ENCODE measurements at regions not wholly inside any gene's neighbourhood (a gene's known extent, or its start where the extent isn't known, plus 50 kb on each side); places are given as distances from the start of the nearest gene placed in this dataset.

DNA sequence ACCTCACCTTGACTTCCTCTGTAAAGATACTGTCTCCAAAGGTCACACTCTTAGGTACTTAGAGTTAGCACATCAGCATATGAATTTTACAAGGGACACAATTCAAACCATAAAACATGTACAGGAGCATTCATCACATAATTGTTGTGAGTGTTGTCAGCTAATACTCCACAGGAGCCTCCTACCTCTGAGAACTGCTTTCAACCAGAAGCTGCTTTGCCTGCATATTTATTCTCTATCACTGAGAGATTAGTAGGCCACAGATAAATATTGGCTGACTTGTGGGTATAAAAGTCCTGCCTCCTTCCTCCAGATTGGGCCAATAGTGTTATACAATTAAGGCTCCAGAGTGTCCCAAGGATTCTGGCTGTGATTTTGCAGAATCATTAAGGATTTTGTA is 1207.0 kb downstream of the XPNPEP1 start:
- H3K4me1 ChIP-seq (ENCODE audit: insufficient read depth) = no peaks in the 10 kb centered on the region
- no peak overlapping the region for H3K4me3 ChIP-seq (ENCODE audit: low read depth, low read length)
- no peaks in the 10 kb centered on the region for H3K36me3 ChIP-seq (ENCODE audit: insufficient read depth)
- no peak for DNase-seq (ENCODE audit: extremely low spot score)
- H3K27ac ChIP-seq (ENCODE audit: low read depth) = no peak overlapping the region

DNA sequence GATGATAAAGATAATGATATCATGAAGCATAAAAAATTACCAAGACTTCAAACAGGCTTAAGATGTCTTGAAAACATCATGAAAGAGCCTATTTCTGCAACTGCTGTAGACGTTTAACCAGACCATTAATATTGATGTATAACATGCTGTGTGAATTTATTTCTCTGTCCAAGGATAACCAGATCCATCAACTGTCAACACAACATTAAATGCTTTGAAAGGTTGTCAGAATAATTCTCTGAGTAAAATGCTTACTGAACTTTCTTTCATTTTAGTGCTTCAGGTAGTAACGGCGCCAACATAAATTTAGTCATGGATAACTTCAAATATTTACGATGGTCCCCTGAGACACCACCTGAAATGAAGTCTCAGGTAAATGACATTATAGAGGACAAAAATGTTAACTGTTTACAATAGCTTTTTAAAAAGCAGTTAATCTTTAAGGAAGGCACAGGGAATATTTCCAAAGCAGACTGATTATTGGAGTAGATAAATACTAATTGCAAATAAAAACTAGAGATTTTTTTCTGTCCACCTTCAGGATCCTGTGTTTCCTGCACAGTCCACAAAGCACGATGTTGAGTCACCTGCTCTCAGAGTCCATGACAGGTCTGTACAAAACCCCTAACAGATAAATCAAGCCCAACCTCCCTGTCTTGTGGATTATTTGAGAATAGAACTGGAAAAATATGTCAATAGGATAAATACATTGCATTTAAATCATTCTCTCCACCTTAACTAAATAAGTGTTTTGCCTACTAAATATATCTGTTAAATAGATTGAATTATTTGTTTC is 1213.2 kb downstream of the XPNPEP1 start:
- DNase-seq (ENCODE audit: extremely low spot score) = peak; percentile 29
- no peak overlapping the region for H3K4me3 ChIP-seq (ENCODE audit: low read depth, low read length)
- no peaks in the 10 kb centered on the region for H3K4me1 ChIP-seq (ENCODE audit: insufficient read depth)
- 72% methylated on average over 5 of the region's 5 CpGs for WGBS
- H3K27ac ChIP-seq (ENCODE audit: low read depth) = no peak overlapping the region
- no peaks in the 10 kb centered on the region for H3K36me3 ChIP-seq (ENCODE audit: insufficient read depth)

DNA sequence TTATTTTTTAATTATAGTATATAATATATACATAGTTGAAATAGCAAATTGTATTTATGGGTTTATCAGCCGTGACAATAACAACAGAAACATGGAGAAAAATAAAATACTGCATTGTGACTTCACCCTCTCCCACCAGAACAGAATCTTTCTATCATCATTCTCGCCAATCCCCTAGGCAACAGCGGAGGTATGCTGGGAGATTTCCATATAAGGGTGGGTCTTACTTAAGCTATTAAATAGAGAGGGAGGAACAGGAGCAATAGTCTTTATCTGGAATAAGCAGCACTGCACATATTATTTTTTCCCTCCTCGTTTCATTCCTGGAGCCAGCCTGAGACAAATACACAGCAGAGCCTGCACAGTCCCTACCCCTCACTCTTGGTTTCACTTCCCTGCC is 1214.9 kb downstream of the XPNPEP1 start:
- no peak for DNase-seq (ENCODE audit: extremely low spot score)
- Histone ChIP-seq H3K4me3 (ENCODE audit: low read depth, low read length) (no peak overlapping the region), H3K36me3 (ENCODE audit: insufficient read depth) (no peaks in the 10 kb centered on the region), H3K27ac (ENCODE audit: low read depth) (no peak overlapping the region), H3K4me1 (ENCODE audit: insufficient read depth) (no peaks in the 10 kb centered on the region)
- 73% methylated on average over 4 of the region's 4 CpGs for WGBS

DNA sequence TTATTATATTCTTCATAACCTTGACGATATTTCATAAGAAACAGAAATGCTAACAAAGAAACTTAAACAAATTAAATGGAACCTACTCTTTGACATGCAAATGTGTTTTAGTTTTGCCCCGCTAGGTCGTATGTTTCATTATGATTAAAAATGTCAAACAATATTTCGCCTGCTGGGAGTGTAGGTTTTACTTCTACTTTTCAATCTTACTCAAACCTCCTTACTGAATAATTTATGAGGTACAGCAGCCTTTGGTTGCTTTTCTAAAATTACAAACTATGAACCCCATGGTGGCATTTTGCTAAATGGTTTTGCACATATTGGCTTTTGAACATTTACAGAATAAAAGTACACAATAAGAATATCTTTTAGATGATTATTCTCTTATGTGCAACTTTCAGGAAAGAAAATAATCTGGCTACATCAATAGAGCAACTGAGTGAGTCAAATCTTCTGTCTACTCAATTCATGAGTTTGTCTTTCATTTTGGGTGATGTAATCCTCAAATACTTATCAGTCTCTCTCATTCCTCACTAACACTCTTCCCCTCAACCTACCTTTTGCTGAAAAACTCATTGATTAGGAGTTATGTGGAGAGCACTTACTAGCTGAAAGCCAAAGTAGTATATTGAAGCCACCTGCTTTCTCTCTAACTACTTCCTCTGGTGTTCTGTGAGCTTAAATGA is 1226.4 kb downstream of the XPNPEP1 start:
- WGBS = 95% methylated on average over 4 of the region's 4 CpGs
- Histone ChIP-seq H3K36me3 (ENCODE audit: insufficient read depth) (no peaks in the 10 kb centered on the region), H3K4me1 (ENCODE audit: insufficient read depth) (no peaks in the 10 kb centered on the region), H3K27ac (ENCODE audit: low read depth) (no peak overlapping the region), H3K4me3 (ENCODE audit: low read depth, low read length) (no peak overlapping the region)
- no peak for DNase-seq (ENCODE audit: extremely low spot score)

DNA sequence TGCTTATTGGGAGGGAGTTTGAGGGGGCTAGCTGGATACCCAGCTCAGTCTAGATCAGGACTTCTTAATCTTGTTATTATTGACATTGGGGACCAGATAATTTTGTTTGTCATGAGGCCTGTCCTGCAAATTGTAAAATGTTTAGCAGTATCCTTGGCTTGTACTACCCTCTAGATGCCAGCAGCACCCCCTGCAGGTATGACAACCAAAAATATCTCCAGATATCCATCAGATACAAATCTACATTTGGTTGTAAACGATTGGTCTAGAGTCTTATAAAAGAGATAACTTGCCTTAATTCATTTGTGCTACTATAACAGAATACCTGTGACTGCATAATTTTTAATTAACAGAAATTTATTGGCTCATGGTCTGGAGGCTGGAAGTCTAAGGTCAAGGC is 1232.2 kb downstream of the XPNPEP1 start:
- WGBS = 87% methylated on average over 1 of the region's 1 CpG

DNA sequence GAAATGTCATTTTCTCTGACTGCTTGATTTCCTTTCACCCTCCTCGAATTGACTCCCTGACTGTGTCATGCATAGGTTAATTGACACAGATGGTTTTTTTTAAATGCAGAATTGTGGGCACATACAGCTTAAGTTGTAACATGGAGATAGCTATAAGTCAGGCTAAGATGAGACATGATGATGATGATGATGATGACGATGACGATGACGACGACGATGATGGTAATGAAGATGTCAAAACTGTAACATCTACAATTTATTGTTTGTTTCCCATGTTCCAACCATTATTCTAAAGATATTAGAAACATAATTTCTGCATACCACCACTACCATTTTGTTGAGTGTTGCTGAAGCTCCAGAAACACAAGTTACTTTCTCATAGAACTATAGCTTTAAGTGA is 1232.8 kb downstream of the XPNPEP1 start:
- 95% methylated on average over 6 of the region's 6 CpGs for WGBS
- H3K27ac ChIP-seq (ENCODE audit: low read depth) = no peak overlapping the region
- H3K4me3 ChIP-seq (ENCODE audit: low read depth, low read length) = no peak overlapping the region
- no peaks in the 10 kb centered on the region for H3K36me3 ChIP-seq (ENCODE audit: insufficient read depth)
- DNase-seq (ENCODE audit: extremely low spot score) = no peak
- H3K4me1 ChIP-seq (ENCODE audit: insufficient read depth) = no peaks in the 10 kb centered on the region

More for the DNA sequence above, 1232.2 kb downstream of the XPNPEP1 start:
- Histone ChIP-seq H3K27ac (ENCODE audit: low read depth) (no peak overlapping the region), H3K4me3 (ENCODE audit: low read depth, low read length) (no peak overlapping the region), H3K4me1 (ENCODE audit: insufficient read depth) (no peaks in the 10 kb centered on the region), H3K36me3 (ENCODE audit: insufficient read depth) (no peaks in the 10 kb centered on the region)
- no peak for DNase-seq (ENCODE audit: extremely low spot score)

DNA sequence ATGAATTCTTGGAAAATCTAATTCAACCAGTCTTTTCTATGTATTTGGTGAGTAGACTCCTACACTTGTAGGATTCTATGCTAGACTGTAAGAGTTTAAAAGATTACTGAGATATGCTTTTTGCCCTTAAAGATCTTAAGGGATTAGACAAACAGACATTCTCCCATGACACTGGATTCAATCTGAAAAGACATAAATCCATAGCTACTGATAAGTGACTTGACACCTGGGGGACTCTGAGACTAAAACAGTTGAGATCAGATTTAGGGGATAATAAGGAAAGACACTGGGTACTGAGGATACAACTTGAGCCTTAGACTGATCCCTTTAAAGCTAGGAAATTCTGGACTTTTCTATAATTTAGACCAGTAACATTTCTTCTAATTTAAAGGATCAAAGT is 1233.4 kb downstream of the XPNPEP1 start:
- H3K27ac ChIP-seq (ENCODE audit: low read depth) = no peak overlapping the region
- no peaks in the 10 kb centered on the region for H3K4me1 ChIP-seq (ENCODE audit: insufficient read depth)
- H3K36me3 ChIP-seq (ENCODE audit: insufficient read depth) = no peaks in the 10 kb centered on the region
- H3K4me3 ChIP-seq (ENCODE audit: low read depth, low read length) = no peak overlapping the region
- no peak for DNase-seq (ENCODE audit: extremely low spot score)

DNA sequence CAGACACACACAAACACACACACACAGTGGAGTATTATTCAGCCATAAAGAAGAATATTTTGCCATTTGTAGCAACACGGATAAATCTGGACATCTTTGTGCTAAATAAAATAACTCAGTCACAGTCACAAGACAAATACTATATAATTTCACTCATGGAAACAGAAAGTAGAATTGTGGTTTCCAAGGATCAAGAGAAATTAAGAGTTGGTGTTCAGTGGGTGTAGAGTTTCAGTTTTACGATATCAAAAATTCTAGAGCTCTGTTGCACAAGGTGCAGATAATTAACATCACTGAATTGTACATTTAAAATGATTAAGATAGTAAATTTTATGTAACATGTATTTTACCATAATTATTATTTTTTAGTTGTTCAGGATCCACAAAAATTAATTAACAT is 1235.0 kb downstream of the XPNPEP1 start:
- no peak for DNase-seq (ENCODE audit: extremely low spot score)
- 94% methylated on average over 2 of the region's 2 CpGs for WGBS
- no peaks in the 10 kb centered on the region for H3K4me1 ChIP-seq (ENCODE audit: insufficient read depth)

DNA sequence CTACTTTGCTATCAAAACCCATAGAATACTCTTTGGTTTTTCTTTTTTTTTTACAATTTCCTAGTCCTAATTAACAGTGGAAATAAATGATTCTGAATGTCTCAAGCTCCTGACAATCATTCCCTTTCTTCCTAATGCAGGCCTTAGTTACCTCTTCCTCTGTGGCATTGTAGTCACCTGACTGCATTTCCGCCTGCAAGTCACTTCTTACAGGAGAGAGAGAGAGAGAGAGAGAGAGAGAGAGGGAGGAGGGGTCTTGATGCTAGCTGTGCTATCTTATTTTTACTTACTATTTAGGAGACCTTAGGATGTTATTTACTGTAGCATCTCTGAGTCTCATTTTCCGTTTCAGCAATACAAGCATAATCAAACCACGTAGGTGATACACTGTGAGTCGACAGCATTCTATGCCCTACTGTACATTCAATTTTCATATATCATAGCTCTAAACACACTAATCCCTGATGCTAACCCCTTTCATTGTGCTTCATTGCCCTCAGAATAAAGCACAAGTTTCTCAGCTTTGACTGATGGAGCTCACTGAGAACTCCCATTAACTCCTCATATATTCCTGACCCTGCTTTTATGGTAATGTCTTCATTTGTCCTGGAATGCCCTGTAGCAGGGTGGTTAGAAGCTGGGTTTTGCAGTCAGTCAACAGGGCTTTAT is 1237.3 kb downstream of the XPNPEP1 start:
- Histone ChIP-seq H3K4me3 (ENCODE audit: low read depth, low read length) (no peak overlapping the region), H3K36me3 (ENCODE audit: insufficient read depth) (no peaks in the 10 kb centered on the region), H3K27ac (ENCODE audit: low read depth) (no peak overlapping the region), H3K4me1 (ENCODE audit: insufficient read depth) (no peaks in the 10 kb centered on the region)
- no peak for DNase-seq (ENCODE audit: extremely low spot score)
- 95% methylated on average over 4 of the region's 4 CpGs for WGBS

More for the DNA sequence above, 1235.0 kb downstream of the XPNPEP1 start:
- Histone ChIP-seq H3K27ac (ENCODE audit: low read depth) (no peak overlapping the region), H3K4me3 (ENCODE audit: low read depth, low read length) (no peak overlapping the region), H3K36me3 (ENCODE audit: insufficient read depth) (no peaks in the 10 kb centered on the region)

DNA sequence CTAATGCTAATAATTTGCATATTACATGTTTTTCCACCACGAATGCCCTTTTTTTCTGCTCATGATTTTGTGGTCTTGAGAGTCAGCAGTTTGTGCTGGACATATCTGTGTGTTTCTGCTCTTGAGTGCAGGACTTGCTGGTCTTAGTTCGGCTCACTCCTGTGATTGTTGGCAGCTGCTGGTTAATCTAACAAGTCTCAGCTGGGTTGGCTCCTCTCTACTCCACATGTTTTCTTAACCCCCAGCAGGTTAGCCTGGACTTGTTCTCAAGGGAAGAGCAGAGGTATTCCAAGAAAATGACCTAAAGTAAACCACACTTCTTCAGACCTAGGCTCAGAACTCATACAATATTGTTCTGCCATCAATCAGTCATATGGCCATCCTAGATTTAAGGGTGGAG is 1238.9 kb downstream of the XPNPEP1 start:
- Histone ChIP-seq H3K36me3 (ENCODE audit: insufficient read depth) (no peaks in the 10 kb centered on the region), H3K4me1 (ENCODE audit: insufficient read depth) (no peaks in the 10 kb centered on the region), H3K27ac (ENCODE audit: low read depth) (no peak overlapping the region), H3K4me3 (ENCODE audit: low read depth, low read length) (no peak overlapping the region)
- 39% methylated on average over 2 of the region's 2 CpGs for WGBS
- DNase-seq (ENCODE audit: extremely low spot score) = no peak

DNA sequence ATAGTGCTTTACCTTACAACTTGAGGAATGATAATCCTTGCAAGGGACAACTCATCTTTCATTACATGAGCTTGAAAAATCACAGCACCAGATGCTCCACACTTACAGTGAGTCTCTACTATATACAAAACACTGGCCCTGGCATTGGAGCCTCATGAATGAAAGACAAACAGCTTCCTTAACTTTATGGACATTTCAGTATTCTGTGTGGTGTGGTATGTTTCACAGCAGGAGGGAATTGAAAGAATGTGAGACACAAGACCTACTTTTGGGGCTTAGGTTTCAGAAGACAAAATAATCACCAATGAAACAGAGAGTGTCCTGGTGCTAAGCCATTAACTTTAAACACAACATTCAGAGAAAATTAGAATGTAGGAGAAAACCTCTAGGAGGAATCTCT is 1249.6 kb downstream of the XPNPEP1 start:
- no peak overlapping the region for H3K27ac ChIP-seq (ENCODE audit: low read depth)
- H3K36me3 ChIP-seq (ENCODE audit: insufficient read depth) = no peaks in the 10 kb centered on the region
- DNase-seq (ENCODE audit: extremely low spot score) = no peak
- H3K4me1 ChIP-seq (ENCODE audit: insufficient read depth) = no peaks in the 10 kb centered on the region
- H3K4me3 ChIP-seq (ENCODE audit: low read depth, low read length) = no peak overlapping the region

DNA sequence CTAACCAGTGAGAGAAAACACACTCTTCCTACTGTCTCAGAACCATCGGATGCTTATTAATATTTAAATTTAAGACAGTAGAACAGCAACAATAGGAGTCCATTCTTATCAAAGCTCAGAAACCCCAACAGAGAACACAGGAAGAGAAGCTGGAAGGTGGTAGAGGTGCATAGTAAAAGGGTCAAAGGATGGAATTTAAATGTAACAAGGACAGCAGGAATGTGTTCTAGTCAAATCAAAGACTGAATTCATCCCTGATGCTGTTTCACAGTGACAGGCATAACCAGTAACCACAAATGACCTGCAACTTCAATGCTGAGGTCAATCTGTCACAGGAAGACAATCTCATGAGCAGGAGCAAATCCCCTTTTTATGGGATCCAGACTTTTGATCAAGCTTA is 1259.7 kb downstream of the XPNPEP1 start:
- H3K36me3 ChIP-seq (ENCODE audit: insufficient read depth) = no peaks in the 10 kb centered on the region
- DNase-seq (ENCODE audit: extremely low spot score) = no peak
- peaks cover 2% of the 10 kb centered on the region for H3K4me1 ChIP-seq (ENCODE audit: insufficient read depth)
- no peak overlapping the region for H3K4me3 ChIP-seq (ENCODE audit: low read depth, low read length)
- WGBS = 52% methylated on average over 1 of the region's 1 CpG
- no peak overlapping the region for H3K27ac ChIP-seq (ENCODE audit: low read depth)

DNA sequence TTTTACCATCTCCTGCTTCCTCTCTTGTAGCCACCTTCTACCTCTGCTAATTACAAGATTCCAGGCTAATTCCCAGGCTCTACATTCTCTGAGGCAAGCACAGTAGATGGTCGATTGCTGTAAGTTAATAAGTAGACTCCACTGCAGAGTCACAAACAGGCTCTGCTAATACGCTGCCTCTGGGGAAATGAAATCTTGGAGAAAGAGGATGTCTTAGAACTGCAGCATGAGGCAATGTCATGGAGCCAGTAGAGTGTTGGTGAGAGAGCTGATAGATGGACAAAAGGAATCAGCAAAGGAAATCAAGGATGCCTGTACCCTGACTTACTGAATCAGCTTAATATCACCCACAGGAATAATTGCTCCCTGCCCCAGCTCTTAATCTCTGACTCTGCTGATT is 1260.3 kb downstream of the XPNPEP1 start:
- WGBS = 78% methylated on average over 2 of the region's 2 CpGs
- Histone ChIP-seq H3K27ac (ENCODE audit: low read depth) (no peak overlapping the region), H3K4me1 (ENCODE audit: insufficient read depth) (peaks cover 2% of the 10 kb centered on the region), H3K36me3 (ENCODE audit: insufficient read depth) (no peaks in the 10 kb centered on the region), H3K4me3 (ENCODE audit: low read depth, low read length) (no peak overlapping the region)
- DNase-seq (ENCODE audit: extremely low spot score) = no peak

DNA sequence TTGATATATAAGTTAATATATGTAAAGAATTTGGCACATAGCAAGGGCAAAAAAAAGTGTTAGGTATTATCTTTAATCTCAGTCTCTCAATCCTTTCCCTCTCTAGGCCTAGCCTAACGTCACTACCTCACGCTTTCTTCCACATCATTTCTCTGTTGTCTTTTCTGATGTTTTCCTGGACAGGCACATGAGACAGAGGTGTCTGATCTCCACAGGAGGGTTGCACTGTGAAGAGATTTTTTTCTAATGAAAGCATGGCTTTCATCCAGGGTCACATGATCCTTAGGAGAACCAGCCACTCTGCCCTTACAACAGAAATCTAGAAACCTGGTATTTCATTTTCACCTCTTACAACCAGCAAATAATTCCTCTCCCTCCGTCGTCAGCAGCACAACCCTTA is 1268.3 kb downstream of the XPNPEP1 start:
- no peak for DNase-seq (ENCODE audit: extremely low spot score)
- Histone ChIP-seq H3K36me3 (ENCODE audit: insufficient read depth) (no peaks in the 10 kb centered on the region), H3K4me3 (ENCODE audit: low read depth, low read length) (no peak overlapping the region), H3K4me1 (ENCODE audit: insufficient read depth) (peaks cover 2% of the 10 kb centered on the region), H3K27ac (ENCODE audit: low read depth) (no peak overlapping the region)
- whole genome bisulfite sequencing = 90% methylated on average over 4 of the region's 4 CpGs

Data from urinary bladder (tissue), 3 donors.